SK-N-MC (cell line): ENCODE measurements at regions not wholly inside any gene's neighbourhood (a gene's known extent, or its start where the extent isn't known, plus 50 kb on each side); places are given as distances from the start of the nearest gene placed in this dataset.

ENCODE experiments used
- EZH2 ChIP-seq: fragments of 200-600 bp; sonication (generic); IDR thresholded peaks from one replicate; pipeline ENCODE4 v1.6.1; 2017; ENCODE audit warnings: antibody characterized with exemption
- FOXP2 ChIP-seq: optimal IDR thresholded peaks from 2 replicates; pipeline ENCODE3; 2011; ENCODE audit warnings: mild to moderate bottlenecking, moderate library complexity; ENCODE audit not compliant: insufficient read depth; ENCODE audit errors: extremely low read length, control extremely low read depth
- POLR2AphosphoS5 ChIP-seq: IDR thresholded peaks from 2 replicates; pipeline ENCODE4 v1.6.1; 2012; ENCODE audit warnings: mild to moderate bottlenecking, low read depth, low read length, borderline replicate concordance

DNA sequence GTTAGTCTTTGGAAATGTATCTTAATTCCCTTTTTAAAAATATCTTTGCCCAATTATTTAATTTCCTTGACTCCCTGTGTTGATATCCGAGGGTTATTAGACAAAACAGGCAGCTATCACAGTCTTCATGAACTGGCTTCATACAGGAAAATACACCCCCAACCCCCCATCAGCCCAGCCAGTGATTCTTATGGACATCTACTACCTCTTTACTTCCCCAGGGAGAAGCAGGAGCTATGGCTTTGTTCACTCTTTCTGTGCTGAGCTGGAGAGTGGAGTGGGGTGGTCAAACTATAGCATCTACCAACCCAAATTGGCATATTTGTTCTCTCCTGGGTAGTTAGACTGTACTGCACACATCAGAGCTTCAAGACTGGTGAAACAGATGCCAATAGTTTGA lies 134.4 kb upstream of the SLC38A2 start:
- TF ChIP-seq POLR2AphosphoS5 (no peak), EZH2 (no peak), FOXP2 (no peak)
